Endothelial cell of umbilical vein (primary cell): ENCODE measurements at regions not wholly inside any gene's neighbourhood (a gene's known extent, or its start where the extent isn't known, plus 50 kb on each side); places are given as distances from the start of the nearest gene placed in this dataset.

Source experiments
- CTCF ChIP-seq, 2 donors: IDR thresholded peaks; 1 replicate in 1 of 2; 2 replicates in 1 of 2; pipeline ENCODE4 v1.5.1; 2011; ENCODE audit warnings: low read length in 2 of 2, mild to moderate bottlenecking in 2 of 2, moderate library complexity in 2 of 2, control low read depth in 1 of 2, inconsistent platforms in 1 of 2, low read depth in 1 of 2; ENCODE audit not compliant: insufficient read depth in 1 of 2; ENCODE audit errors: extremely low read depth in 1 of 2
- EZH2 ChIP-seq: IDR thresholded peaks from 2 replicates; pipeline ENCODE4 v1.6.1; 2012; ENCODE audit warnings: borderline replicate concordance, low read depth, mild to moderate bottlenecking, moderate library complexity, low read length, inconsistent platforms; ENCODE audit not compliant: severe bottlenecking
- MAX ChIP-seq: IDR thresholded peaks from 2 replicates; pipeline ENCODE4 v1.6.1; 2011; ENCODE audit not compliant: insufficient read depth, insufficient read length
- MYC ChIP-seq: IDR thresholded peaks from one replicate; pipeline ENCODE4 v1.6.1; 2011; ENCODE audit warnings: mild to moderate bottlenecking, low read depth, low read length
- POLR2A ChIP-seq: IDR thresholded peaks from 2 replicates; pipeline ENCODE4 v1.6.1; 2012; ENCODE audit warnings: low read depth, mild to moderate bottlenecking, control low read depth, low read length
- POLR2AphosphoS5 ChIP-seq: IDR thresholded peaks from 2 replicates; pipeline ENCODE4 v1.6.1; 2012; ENCODE audit warnings: low read depth, mild to moderate bottlenecking, control low read depth, low read length, moderate library complexity; ENCODE audit not compliant: insufficient read depth

DNA sequence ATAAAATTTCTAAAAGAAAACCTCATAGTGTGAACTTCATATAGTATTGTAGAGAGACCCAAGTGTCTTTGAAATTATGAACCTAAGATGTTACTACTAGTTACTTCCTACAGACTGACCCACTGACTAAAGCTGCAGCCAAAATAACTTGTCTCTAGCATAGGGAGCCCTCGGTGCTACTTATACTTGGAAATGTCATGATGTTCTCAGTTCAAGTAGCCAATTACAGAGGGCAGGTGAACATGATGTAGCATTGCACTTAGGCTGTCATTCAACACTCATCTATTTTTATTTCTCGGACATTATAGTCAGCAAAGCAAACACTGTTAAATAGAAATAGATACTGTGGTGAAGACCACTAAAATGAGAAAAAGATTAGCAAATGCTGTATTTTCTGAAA, 165.6 kb downstream of the AREG start:
- TF ChIP-seq CTCF (IDR thresholded peaks at IDR 0.05; ENCODE audit: extremely low read depth in 1 of 2, insufficient read depth in 1 of 2, low read depth in 1 of 2, low read length in 2 of 2) = no peak
- TF ChIP-seq EZH2 = no peak
- no peak for TF ChIP-seq POLR2A
- TF ChIP-seq POLR2AphosphoS5 = no peak
- TF ChIP-seq MYC = no peak
- TF ChIP-seq MAX = no peak
